ENCODE measurements at regions not wholly inside any gene's neighbourhood (a gene's known extent, or its start where the extent isn't known, plus 50 kb on each side); places are given as distances from the start of the nearest gene placed in this dataset.
"Not testable (repeated sequence)": the region's sequence is repeated elsewhere in the genome, so short reads cannot be mapped to it uniquely, and the experiment has no call there.

DNA sequence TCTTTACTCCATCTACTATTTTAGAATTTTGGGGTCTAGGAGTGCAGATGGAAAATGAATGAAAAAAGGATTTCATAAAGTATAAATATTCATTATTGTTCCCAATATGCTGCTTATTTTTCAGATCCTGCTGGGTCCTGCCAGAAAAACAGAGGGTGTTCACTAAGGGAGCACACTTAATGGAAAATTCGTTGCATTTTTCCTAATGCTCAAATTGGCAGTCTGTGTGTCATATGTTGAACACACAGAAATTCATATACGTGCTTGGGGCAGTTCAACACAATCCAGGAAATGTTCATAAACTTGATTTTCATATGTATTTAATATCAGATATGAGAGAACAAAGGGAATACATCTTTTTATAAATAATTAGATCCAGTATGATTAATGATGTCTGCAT is 1019.4 kb downstream of the EPHA7 start:
- Histone ChIP-seq H3K27ac (ENCODE audit: insufficient read depth, low read depth, low read length, poor library complexity, severe bottlenecking) (no peak overlapping the region), H3K4me1 (ENCODE audit: control insufficient read depth, insufficient read depth, low read length) (no peaks in the 10 kb centered on the region), H3K9me3 (ENCODE audit: control insufficient read depth, low read length) (no peaks in the 10 kb centered on the region), H3K4me3 (ENCODE audit: insufficient read depth, low read depth, low read length) (no peak overlapping the region), H3K36me3 (ENCODE audit: control insufficient read depth, insufficient read depth, low read length) (no peaks in the 10 kb centered on the region), H3K27me3 (ENCODE audit: control insufficient read depth, insufficient read depth, low read length, poor library complexity, severe bottlenecking) (no peaks in the 10 kb centered on the region)
- WGBS, 2 experiments = 88 to 94% methylated on average over 1 of the region's 2 CpGs

DNA sequence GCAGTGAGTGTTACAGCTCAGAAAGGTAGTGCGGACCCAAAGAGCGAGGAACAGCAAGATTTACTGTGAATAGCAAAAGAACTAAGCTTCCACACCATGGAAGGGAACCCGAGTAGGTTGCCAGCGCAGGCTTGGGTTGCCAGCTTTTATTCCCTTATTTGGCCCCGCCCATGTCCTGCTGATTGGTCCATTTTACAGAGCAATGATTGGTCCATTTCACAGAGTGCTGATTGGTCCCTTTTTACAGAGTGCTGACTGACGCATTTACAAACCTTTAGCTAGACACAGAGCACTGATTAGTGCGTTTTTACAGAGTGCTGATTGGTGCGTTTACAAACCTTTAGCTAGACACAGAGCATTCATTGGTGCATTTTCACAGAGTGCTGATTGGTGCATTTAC is 1030.7 kb downstream of the EPHA7 start:
- H3K27ac ChIP-seq (ENCODE audit: insufficient read depth, low read depth, low read length, poor library complexity, severe bottlenecking); H3K4me3 ChIP-seq (ENCODE audit: insufficient read depth, low read depth, low read length); H3K27me3 ChIP-seq (ENCODE audit: control insufficient read depth, insufficient read depth, low read length, poor library complexity, severe bottlenecking); H3K9me3 ChIP-seq (ENCODE audit: control insufficient read depth, low read length); H3K4me1 ChIP-seq (ENCODE audit: control insufficient read depth, insufficient read depth, low read length); H3K36me3 ChIP-seq (ENCODE audit: control insufficient read depth, insufficient read depth, low read length): not testable (repeated sequence)
- 91 to 96% methylated on average over 8 of the region's 8 CpGs for WGBS, 2 experiments

DNA sequence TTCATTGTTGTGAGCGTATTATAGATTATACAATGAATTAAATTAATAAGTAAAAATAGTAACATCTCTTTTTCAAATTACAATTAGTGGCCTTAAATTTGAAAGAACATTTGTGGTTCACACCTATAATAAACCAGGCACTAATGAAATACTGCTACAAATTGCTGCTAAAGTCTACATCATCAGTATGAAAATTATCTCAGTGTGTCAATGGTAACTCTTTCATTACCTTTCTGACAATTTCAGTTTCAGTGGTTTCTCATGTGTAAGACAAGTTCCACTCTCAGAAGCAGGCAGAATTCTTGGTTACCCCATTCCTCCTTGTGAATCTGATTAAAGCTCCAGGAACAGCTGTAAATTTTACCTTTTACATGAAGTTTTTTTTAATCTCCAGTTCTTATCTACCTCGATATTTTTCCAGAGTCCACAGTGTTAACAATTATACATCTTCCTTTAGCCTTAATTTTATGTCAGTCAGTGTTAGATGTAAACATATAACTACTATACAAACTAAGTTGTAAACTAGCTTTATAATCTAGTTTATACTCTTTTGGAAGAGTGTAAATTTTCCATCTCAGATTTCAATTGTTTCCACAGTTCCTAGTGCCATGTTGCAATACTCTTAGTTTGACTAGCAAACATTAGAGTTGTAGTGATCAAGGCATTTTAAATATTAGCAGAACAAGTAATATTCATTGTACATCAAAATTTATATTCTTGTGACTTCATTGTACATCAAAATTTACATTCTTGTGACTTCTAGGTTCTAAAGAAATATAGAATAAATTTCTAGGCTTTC is 1038.4 kb downstream of the EPHA7 start:
- WGBS, 2 experiments = 100% methylated on average over 1 of the region's 2 CpGs; no CpG with 5 or more reads in 1 of the 2 experiments
- Histone ChIP-seq H3K4me3 (ENCODE audit: insufficient read depth, low read depth, low read length) (no peak overlapping the region), H3K4me1 (ENCODE audit: control insufficient read depth, insufficient read depth, low read length) (no peaks in the 10 kb centered on the region), H3K36me3 (ENCODE audit: control insufficient read depth, insufficient read depth, low read length) (no peaks in the 10 kb centered on the region), H3K9me3 (ENCODE audit: control insufficient read depth, low read length) (no peaks in the 10 kb centered on the region), H3K27me3 (ENCODE audit: control insufficient read depth, insufficient read depth, low read length, poor library complexity, severe bottlenecking) (no peaks in the 10 kb centered on the region), H3K27ac (ENCODE audit: insufficient read depth, low read depth, low read length, poor library complexity, severe bottlenecking) (no peak overlapping the region)

DNA sequence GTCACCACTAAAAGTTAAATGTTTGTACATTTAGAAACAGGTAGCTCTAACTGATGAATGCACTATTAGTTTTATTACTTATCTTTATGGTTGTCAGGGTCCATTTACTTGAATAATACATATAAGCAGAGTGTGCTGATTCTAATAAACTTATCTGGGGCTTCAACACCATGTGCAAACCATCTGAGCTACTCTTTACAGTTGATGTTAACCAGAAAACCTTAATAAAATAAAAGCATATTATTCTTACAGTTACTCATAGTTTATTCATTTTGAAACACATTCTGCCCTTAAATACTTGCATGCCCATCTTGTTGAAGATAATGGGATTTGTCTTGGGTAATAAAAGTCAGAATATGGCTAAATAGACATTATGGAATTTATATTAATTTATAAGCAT is 1042.2 kb downstream of the EPHA7 start:
- H3K4me1 ChIP-seq (ENCODE audit: control insufficient read depth, insufficient read depth, low read length) = no peaks in the 10 kb centered on the region
- H3K27ac ChIP-seq (ENCODE audit: insufficient read depth, low read depth, low read length, poor library complexity, severe bottlenecking) = no peak overlapping the region
- no peaks in the 10 kb centered on the region for H3K9me3 ChIP-seq (ENCODE audit: control insufficient read depth, low read length)
- no peak overlapping the region for H3K4me3 ChIP-seq (ENCODE audit: insufficient read depth, low read depth, low read length)
- no peaks in the 10 kb centered on the region for H3K36me3 ChIP-seq (ENCODE audit: control insufficient read depth, insufficient read depth, low read length)
- H3K27me3 ChIP-seq (ENCODE audit: control insufficient read depth, insufficient read depth, low read length, poor library complexity, severe bottlenecking) = no peaks in the 10 kb centered on the region

DNA sequence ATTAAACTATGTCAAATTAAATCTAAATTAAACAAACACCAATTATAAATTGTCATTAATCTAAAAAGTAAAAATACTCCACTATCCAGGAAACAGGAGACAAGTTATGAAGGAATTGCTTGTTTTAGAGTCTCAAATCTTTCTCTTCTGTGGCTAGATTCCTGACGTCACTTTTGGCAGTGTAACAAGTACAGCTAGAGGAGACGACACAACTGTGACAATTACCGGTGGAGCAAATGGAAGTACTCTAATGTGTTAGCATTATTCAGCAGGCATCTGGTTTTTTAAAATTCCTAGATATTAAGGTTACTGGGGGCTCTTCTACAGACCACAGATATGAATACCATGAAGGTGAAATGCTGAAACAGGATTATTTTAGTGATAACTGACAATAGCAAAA is 1042.7 kb downstream of the EPHA7 start:
- Histone ChIP-seq H3K9me3 (ENCODE audit: control insufficient read depth, low read length) (no peaks in the 10 kb centered on the region), H3K27ac (ENCODE audit: insufficient read depth, low read depth, low read length, poor library complexity, severe bottlenecking) (no peak overlapping the region), H3K27me3 (ENCODE audit: control insufficient read depth, insufficient read depth, low read length, poor library complexity, severe bottlenecking) (no peaks in the 10 kb centered on the region), H3K4me3 (ENCODE audit: insufficient read depth, low read depth, low read length) (no peak overlapping the region), H3K36me3 (ENCODE audit: control insufficient read depth, insufficient read depth, low read length) (no peaks in the 10 kb centered on the region), H3K4me1 (ENCODE audit: control insufficient read depth, insufficient read depth, low read length) (no peaks in the 10 kb centered on the region)
- 93 to 98% methylated on average over 3 of the region's 3 CpGs for WGBS, 2 experiments

DNA sequence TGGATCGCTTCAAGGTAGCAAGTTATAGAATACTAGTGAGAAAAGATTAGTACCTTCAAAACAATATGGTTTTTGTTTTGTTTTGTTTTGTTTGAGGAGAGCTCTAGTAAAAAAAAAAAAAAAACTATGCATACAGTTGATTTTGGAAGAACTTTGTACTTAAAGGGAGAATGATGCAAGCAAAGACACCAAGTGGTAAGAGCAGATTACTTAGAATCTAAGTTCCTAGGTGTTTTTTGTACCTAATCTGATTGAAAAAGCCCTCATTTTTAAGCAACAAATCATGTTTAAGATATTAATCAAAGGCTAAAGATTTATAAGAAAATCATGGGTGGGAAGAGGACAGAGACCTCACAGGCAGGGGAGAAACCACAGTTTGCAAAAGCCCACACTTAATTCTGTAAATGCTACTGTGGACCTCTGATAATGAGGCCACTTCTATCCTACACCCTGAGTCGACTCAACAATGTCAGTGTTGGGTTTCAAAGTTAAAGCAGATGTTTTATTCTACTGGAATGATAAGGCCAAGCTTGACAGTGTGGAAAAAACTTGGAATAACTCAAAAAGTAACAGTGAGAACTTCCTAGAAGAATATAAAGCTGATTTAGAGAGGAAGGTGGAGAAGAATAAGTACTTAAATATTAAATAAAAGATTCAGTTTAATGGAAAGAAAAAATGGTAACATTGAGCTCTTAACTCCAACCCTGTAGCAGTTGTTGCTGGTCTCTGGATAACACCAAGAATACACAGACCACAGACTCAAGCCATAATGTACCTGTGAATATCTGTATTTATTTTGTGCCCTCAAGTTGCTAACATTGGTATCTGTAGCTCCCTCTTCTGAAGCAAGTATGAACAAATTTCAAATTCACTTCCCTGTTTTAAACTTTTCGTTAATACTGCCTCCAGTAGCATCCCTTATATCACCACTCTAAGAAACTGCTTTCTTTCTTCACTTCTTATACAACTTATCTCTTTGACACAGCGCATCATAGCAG is 1047.8 kb downstream of the EPHA7 start:
- no peaks in the 10 kb centered on the region for H3K4me1 ChIP-seq (ENCODE audit: control insufficient read depth, insufficient read depth, low read length)
- H3K27me3 ChIP-seq (ENCODE audit: control insufficient read depth, insufficient read depth, low read length, poor library complexity, severe bottlenecking) = no peaks in the 10 kb centered on the region
- H3K27ac ChIP-seq (ENCODE audit: insufficient read depth, low read depth, low read length, poor library complexity, severe bottlenecking) = no peak overlapping the region
- 90 to 96% methylated on average over 3 to 4 of the region's 4 CpGs for WGBS, 2 experiments
- H3K4me3 ChIP-seq (ENCODE audit: insufficient read depth, low read depth, low read length) = no peak overlapping the region
- no peaks in the 10 kb centered on the region for H3K9me3 ChIP-seq (ENCODE audit: control insufficient read depth, low read length)
- H3K36me3 ChIP-seq (ENCODE audit: control insufficient read depth, insufficient read depth, low read length) = no peaks in the 10 kb centered on the region

DNA sequence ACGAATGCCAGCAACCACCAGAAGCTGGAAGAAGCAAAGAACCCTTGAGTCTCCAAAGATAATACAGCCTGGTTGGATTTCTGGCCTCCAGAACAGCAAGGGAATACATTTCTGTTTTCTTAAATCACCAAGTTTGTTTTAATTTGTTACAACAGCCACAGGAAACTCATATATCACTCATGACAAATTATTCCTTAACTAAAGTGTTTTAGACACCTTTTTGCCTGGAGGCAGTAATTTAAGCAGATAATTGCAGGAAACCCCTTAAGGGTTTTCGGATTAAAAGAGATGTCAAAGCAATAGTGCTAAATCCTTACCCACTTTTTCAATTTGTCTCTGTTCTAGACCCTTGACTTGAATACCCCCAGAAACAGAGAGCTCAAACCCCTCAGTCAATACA is 1050.0 kb downstream of the EPHA7 start:
- H3K4me3 ChIP-seq (ENCODE audit: insufficient read depth, low read depth, low read length) = no peak overlapping the region
- no peaks in the 10 kb centered on the region for H3K9me3 ChIP-seq (ENCODE audit: control insufficient read depth, low read length)
- H3K36me3 ChIP-seq (ENCODE audit: control insufficient read depth, insufficient read depth, low read length) = no peaks in the 10 kb centered on the region
- H3K27ac ChIP-seq (ENCODE audit: insufficient read depth, low read depth, low read length, poor library complexity, severe bottlenecking) = no peak overlapping the region
- H3K4me1 ChIP-seq (ENCODE audit: control insufficient read depth, insufficient read depth, low read length) = no peaks in the 10 kb centered on the region
- WGBS, 2 experiments = 89 to 98% methylated on average over 2 of the region's 2 CpGs
- H3K27me3 ChIP-seq (ENCODE audit: control insufficient read depth, insufficient read depth, low read length, poor library complexity, severe bottlenecking) = no peaks in the 10 kb centered on the region

DNA sequence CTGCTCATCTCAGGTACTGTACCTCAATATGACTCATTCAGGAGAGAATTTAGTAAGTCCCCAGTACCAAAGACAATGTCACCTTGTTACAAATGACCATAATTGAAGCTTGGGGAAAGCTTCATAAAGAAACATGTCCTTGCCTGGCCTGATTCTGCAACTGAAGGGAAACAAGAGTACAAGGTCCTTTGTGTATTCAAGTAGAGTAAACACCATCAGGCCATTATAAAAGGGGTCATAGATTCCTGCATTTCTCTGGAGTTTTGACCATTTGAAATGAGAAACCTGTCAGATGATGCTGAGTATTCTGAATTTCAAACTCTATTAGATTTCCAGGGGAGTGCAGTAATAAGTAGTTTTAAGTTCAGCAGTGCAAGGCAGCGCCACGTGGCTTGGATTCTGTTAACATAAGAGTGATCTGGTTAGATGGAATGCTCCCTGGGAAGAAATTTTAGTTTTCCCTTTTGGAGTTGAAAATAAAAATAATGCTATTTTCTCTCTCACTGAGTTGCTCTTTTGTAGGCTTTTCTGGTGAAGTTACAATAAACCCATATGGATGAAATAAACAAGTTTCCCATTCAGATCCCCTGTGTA is 1054.3 kb downstream of the EPHA7 start:
- Histone ChIP-seq H3K9me3 (ENCODE audit: control insufficient read depth, low read length) (no peaks in the 10 kb centered on the region), H3K4me3 (ENCODE audit: insufficient read depth, low read depth, low read length) (no peak overlapping the region), H3K4me1 (ENCODE audit: control insufficient read depth, insufficient read depth, low read length) (no peaks in the 10 kb centered on the region), H3K27me3 (ENCODE audit: control insufficient read depth, insufficient read depth, low read length, poor library complexity, severe bottlenecking) (no peaks in the 10 kb centered on the region), H3K27ac (ENCODE audit: insufficient read depth, low read depth, low read length, poor library complexity, severe bottlenecking) (no peak overlapping the region), H3K36me3 (ENCODE audit: control insufficient read depth, insufficient read depth, low read length) (no peaks in the 10 kb centered on the region)
- WGBS, 2 experiments = 39 to 46% methylated on average over 2 of the region's 2 CpGs

DNA sequence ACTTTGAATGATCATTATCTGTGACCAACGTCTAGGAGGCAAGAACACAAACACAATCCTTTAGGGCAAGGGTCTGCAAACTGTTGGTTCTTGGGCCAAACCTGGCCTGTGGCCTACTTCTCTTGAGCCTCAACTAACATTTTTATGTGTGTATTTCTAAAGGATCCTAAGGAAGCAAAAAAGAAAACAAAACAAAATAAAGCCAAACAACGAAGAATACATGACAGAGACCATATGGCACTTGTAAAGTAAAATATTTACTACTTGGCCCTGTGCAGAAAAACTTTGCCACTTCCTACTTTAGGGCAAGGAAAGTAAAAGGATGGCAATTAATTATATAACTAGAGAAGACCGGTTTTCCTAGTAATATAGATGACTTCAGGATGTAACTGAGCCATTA is 1056.2 kb downstream of the EPHA7 start:
- Histone ChIP-seq H3K36me3 (ENCODE audit: control insufficient read depth, insufficient read depth, low read length) (no peaks in the 10 kb centered on the region), H3K4me1 (ENCODE audit: control insufficient read depth, insufficient read depth, low read length) (no peaks in the 10 kb centered on the region), H3K9me3 (ENCODE audit: control insufficient read depth, low read length) (no peaks in the 10 kb centered on the region), H3K27me3 (ENCODE audit: control insufficient read depth, insufficient read depth, low read length, poor library complexity, severe bottlenecking) (no peaks in the 10 kb centered on the region), H3K4me3 (ENCODE audit: insufficient read depth, low read depth, low read length) (no peak overlapping the region), H3K27ac (ENCODE audit: insufficient read depth, low read depth, low read length, poor library complexity, severe bottlenecking) (no peak overlapping the region)
- 91 to 94% methylated on average over 3 of the region's 3 CpGs for WGBS, 2 experiments

DNA sequence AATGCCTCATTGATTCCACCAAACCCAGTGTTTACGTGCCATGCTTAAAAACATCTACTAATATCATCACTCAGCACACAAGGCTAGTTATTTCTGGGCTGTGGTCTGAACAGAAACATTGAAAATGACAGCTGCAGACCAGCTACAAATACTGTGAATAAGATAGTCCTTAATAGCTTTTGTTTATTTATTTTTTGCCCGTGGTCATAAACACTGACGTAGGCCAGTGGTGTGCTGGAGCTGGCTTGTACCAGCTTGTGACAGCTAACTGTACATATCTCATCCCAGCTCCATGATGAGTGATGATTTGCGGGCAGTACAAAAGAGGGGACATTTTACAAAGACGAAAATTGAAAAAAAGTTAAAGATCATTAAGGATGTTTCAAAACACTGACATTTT is 1057.0 kb downstream of the EPHA7 start:
- Histone ChIP-seq H3K27me3 (ENCODE audit: control insufficient read depth, insufficient read depth, low read length, poor library complexity, severe bottlenecking) (no peaks in the 10 kb centered on the region), H3K4me3 (ENCODE audit: insufficient read depth, low read depth, low read length) (no peak overlapping the region), H3K36me3 (ENCODE audit: control insufficient read depth, insufficient read depth, low read length) (no peaks in the 10 kb centered on the region), H3K9me3 (ENCODE audit: control insufficient read depth, low read length) (no peaks in the 10 kb centered on the region), H3K27ac (ENCODE audit: insufficient read depth, low read depth, low read length, poor library complexity, severe bottlenecking) (no peak overlapping the region), H3K4me1 (ENCODE audit: control insufficient read depth, insufficient read depth, low read length) (no peaks in the 10 kb centered on the region)
- WGBS, 2 experiments = 81 to 95% methylated on average over 4 to 5 of the region's 5 CpGs

All from ectodermal cell (in vitro differentiated cells).